DND-41 (cell line): ENCODE measurements at regions not wholly inside any gene's neighbourhood (a gene's known extent, or its start where the extent isn't known, plus 50 kb on each side); places are given as distances from the start of the nearest gene placed in this dataset.

Experiments
- CTCF ChIP-seq: IDR thresholded peaks from 2 replicates; pipeline ENCODE4 v1.5.1; 2012; ENCODE audit warnings: borderline replicate concordance, low read length, moderate library complexity, mild to moderate bottlenecking; ENCODE audit not compliant: poor library complexity, severe bottlenecking; ENCODE audit errors: extremely low read depth
- EZH2 ChIP-seq: IDR thresholded peaks from 3 replicates; pipeline ENCODE4 v1.6.1; 2012; ENCODE audit warnings: borderline replicate concordance, low read depth, mild to moderate bottlenecking, moderate library complexity, low read length, inconsistent platforms; ENCODE audit not compliant: severe bottlenecking

- no peak for TF ChIP-seq CTCF
- TF ChIP-seq EZH2 = no peak
These were observed 229.4 kb downstream of the PTPRU start for GRCh38 chr1:29465755-29466154.
